GM21723 (cell line): ENCODE measurements at regions not wholly inside any gene's neighbourhood (a gene's known extent, or its start where the extent isn't known, plus 50 kb on each side); places are given as distances from the start of the nearest gene placed in this dataset.

ENCODE experiments used
- ATAC-seq: cut with Tn5 transposase; IDR thresholded peaks from one replicate; pipeline ENCODE4 v1.9.1; 2021; ENCODE audit warnings: mild to moderate bottlenecking, moderate library complexity; ENCODE audit not compliant: unreplicated experiment

- ATAC-seq, result no peak
These were observed 205.6 kb downstream of the ALDH8A1 start for GRCh38 chr6:134744301-134744700.

DNA sequence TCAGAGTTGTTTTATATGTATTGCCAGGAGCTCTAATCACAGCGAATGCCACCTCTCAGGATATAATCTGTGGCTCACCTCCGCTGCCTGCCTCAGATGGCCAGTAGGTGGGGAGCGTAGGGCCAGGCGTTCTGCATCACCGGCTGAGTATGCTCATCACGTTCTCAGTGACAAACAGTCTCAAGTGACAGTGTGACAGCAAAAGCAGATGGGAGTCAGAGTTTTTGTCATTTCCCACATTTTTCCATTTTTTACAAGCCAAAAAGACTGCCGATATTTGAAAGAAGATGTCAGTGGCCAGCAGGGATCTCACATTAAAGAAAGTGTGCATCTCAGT is 208.7 kb downstream of the ALDH8A1 start:
- no peak for ATAC-seq

GRCh38 chr6:134740473-134741199 is 209.3 kb downstream of the ALDH8A1 start:
- ATAC-seq, result no peak

GRCh38 chr6:134740027-134740373 is 209.9 kb downstream of the ALDH8A1 start:
- ATAC-seq, result no peak

- ATAC-seq, result no peak
These were observed 210.4 kb downstream of the ALDH8A1 start for GRCh38 chr6:134739299-134740026.

GRCh38 chr6:134738211-134738885 is 211.6 kb downstream of the ALDH8A1 start:
- ATAC-seq, result no peak

DNA sequence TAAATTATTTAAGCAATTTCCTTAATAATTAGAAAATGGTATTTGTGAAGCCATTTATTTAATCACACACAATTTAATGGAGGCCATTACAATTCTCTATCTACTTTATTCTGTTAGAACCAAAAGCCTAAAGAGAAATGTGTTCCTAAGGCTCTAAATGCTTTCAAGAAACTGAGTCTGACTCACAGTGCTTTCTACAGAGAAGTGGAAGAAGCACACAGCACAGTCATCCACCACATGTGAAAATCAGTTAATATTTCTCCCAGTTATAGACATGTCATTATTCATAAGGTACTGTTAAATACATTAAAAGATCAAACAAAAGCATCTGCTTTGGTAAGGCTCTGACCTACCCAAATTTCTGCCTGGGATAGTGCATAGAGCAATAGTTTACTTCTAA is 214.4 kb downstream of the ALDH8A1 start:
- no peak for ATAC-seq

DNA sequence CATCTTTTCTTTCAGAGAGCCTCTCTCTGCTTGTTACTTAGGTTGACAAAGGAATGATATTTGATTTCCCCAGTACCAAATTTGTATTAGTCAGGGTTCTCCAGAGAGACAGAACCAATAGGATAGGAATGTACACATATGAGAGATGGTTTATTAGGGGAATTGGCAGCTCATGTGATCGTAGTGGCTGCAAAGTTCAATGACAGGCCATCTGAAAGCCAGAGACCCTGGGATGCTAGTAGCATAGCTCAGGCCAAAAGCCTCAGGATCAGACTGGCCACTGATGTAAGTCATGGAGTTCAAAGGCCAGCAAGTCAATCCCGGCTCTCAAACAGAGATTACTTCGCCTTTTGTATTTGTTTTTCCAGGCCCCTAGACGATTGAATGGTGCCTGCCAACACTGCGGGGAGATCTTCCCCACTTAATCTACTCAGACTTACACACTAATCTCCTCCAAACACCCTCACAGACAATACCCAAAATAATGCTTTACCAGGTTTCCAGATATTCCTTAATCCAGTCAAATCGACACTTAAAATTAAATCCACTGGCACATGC is 215.5 kb downstream of the ALDH8A1 start:
- no peak for ATAC-seq

GRCh38 chr6:134733801-134734200 is 216.1 kb downstream of the ALDH8A1 start:
- ATAC-seq, result no peak

DNA sequence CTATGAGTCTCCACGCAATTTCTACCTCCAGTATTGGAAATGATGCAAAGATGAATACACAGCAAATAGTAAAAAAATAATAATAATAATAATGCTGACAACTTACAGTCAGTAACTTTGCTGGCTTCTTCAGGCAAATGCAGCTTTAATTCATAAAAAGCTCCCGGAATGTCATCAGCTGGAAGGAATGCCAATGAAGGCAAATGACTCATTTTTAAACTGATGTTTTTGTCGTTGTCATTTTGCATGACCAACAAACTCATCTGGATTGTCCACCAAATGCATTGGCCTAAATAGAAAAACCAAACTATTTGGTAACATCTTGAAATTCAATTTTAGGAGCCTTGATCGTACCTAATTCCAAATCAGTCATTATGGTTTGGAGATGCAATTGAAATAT is 217.1 kb downstream of the ALDH8A1 start:
- no peak for ATAC-seq

DNA sequence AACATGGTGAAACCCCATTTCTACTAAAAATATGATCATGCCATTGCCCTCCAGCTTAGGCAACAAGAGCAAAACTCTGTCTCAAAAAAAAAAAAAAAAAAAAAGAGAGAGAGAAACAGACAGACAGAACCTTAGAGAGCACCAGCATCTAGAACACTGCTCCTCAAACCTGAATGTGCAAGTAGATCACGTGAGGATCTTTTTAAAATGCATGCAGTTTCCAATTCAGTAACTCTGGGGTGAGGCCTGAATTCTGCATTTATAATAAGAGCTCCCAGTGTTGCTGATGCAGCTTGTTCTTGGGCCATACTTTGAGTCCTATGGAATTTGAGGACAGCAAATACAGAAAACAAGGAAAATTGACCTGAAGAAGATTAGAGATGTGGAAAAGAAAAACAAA is 218.3 kb downstream of the ALDH8A1 start:
- ATAC-seq, result no peak

- ATAC-seq, result no peak
These were observed 219.9 kb downstream of the ALDH8A1 start for GRCh38 chr6:134730013-134730412.

DNA sequence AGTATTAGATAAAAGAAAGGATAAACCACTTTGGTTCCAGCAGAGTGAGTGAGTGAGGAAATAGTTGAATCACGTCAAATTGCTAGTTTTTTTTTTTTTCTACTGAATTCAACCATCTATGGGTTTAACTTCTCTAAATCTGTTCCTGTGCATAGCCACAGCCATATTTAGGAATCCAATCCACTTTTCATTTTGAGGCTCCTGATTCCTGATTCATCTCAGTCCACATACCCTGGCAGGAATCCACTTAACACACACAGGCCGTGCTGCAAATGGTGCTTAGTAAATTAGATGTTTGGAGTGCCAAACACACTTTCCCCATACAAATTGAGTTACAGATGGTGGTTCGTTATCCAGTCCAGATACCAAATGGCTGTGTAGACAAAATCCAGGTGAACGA is 220.3 kb downstream of the ALDH8A1 start:
- no peak for ATAC-seq

- no peak for ATAC-seq
These were observed 222.8 kb downstream of the ALDH8A1 start for GRCh38 chr6:134727081-134727480.

- ATAC-seq, result no peak
These were observed 224.3 kb downstream of the ALDH8A1 start for GRCh38 chr6:134725590-134725989.

GRCh38 chr6:134724771-134725340 is 225.0 kb downstream of the ALDH8A1 start:
- no peak for ATAC-seq

DNA sequence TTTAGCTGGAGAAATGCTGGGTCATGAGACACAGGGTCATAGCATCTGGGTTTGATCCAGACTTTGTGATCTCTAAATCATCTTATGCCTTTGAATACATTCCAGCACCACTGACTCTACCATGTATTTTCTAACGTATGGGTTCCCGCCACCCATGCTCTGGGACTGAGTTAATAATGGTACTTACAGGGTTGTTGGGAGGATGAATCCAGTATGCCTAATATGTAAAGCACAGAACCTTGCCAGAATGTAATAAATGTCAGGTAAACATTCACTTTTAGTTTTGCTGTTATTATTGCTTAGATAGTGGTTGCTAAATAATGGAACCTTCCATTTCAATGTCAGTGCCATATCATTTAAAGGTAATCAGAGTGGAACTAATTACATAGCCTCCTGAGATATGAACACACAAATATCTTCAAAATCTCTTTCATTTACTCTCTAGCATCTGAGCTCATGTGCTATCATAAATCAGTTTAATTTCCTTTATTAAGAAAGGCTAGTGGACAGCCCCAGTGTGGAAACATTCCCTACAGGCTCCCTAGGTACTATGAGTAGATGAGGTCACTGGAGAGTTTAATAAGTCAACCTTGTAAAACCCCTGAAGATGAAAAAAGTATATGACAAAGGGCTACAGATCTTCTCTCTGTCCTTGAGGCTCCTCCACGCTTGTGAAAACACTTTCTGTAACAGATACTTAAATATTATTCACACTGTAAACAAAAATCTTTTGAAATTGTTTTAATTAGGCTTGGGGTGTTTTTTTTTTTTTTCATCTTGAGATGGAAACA is 226.6 kb downstream of the ALDH8A1 start:
- ATAC-seq, result no peak

GRCh38 chr6:134722200-134722870 is 227.6 kb downstream of the ALDH8A1 start:
- ATAC-seq, result no peak

- ATAC-seq, result no peak
These were observed 228.9 kb downstream of the ALDH8A1 start for GRCh38 chr6:134721060-134721405.

DNA sequence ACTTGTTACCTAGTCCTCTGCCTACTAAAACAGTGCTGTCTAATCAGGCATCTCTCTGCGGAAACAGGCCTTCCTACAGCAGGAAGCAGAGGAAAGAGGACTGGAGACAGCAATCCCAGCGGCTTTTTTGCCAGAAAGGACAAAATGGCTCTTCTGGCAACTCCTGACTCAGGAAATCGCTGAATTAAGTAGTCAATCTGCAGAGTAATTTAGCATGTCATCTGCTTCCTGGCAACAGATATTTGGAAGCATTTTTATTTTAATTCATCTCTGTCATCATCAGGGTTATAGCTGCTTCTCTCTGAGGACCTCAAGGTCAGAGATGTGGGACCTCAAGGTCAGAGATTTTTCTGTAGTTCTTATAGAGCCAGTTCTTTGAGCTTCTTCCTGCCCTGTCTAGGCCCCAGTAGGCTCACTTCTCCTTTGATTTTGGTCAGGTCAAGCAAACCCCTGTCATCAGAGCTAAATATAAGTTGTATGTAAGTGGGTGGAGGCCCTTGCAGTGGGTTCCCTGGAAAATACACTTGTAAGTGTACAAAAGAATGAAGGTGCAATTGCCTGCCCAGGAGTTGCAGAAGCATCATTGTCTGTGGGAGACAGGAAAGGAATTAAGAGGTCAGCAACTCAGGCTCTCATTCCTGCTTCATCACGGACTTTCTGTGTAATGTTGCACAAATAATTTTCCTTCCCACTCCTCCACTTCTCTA is 229.4 kb downstream of the ALDH8A1 start:
- no peak for ATAC-seq
